LNCAP (cell line): ENCODE measurements at regions not wholly inside any gene's neighbourhood (a gene's known extent, or its start where the extent isn't known, plus 50 kb on each side); places are given as distances from the start of the nearest gene placed in this dataset.

ENCODE experiments used
- CTCF ChIP-seq: fragments of 450-650 bp; IDR thresholded peaks from 2 replicates; pipeline ENCODE4 v1.5.1; 2017; ENCODE audit warnings: mild to moderate bottlenecking

GRCh38 chr4:180909279-180909678 lies 1333.9 kb upstream of the TENM3 start:
- TF ChIP-seq CTCF, result no peak

- TF ChIP-seq CTCF, result no peak
Observed at GRCh38 chr4:180913750-180914149, 1329.5 kb upstream of the TENM3 start.

DNA sequence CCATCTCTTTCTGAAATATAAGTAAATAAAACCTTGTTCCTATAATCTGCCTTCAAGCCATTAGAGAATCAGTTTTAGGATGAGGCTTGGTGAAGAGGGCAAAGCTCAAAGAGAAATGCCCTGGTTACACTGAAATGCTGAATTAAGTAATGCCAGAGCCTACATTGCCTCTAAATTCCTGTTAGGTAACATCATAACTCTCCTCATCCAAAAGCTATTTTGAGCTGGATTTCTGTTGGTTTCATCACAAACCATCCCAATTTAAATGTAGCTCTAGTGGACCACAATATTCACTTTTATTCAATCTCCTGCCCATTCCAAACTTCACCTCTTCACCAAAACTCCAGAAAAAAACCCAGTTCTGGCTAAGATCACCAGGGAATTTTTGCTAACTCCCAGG lies 1319.7 kb upstream of the TENM3 start:
- TF ChIP-seq CTCF, result no peak

- no peak for TF ChIP-seq CTCF
Observed at GRCh38 chr4:180925805-180926204, 1317.4 kb upstream of the TENM3 start.

- TF ChIP-seq CTCF, result no peak
Observed at GRCh38 chr4:180926277-180926676, 1316.9 kb upstream of the TENM3 start.

DNA sequence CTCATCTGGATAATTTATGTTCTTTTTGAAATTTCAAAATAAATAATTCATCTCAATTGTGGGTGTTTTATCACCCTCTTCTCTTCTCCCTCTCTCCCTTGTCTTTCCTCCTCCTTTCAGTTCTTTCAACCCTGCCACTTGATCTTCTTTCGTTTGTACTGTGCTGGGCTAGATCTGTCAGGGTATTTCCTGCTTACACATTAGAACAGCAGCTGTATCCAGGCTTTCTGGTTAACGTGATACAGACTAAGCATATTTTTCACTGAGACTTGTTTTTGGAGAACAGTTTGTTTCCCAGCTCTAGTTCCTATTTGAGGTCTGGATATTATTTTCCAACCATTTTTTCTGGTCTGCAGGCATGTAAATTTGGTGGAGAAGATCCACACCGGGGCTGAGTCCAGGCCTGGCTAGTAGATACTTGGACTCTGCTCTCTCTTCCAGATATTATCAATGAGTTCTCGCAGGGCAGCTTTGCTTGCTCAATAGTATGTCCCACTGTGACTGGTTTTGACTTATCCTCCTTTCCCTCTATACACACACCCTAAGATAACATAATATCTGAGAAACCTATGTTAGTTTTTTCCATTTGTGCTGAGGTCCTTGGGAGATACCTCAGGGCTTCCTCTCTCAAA lies 1310.7 kb upstream of the TENM3 start:
- no peak for TF ChIP-seq CTCF

DNA sequence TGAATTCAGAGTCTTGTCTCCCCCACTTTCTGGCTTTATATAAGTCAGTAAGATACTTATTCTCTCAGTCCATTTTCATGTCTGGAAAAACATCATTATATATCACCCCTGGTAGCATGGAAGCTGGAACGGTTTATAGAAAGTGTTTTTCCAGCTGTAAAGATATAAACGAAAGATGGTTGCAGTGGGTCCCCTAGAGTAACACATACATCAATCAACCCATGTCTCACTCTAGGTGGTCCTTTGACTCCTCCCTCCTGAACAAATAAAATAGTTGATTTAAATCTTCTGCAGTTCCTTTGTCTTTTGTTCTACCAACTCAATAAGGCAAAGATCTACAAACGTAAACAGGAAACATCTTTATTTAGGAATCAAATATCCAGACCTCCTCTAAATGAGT lies 1306.1 kb upstream of the TENM3 start:
- no peak for TF ChIP-seq CTCF

DNA sequence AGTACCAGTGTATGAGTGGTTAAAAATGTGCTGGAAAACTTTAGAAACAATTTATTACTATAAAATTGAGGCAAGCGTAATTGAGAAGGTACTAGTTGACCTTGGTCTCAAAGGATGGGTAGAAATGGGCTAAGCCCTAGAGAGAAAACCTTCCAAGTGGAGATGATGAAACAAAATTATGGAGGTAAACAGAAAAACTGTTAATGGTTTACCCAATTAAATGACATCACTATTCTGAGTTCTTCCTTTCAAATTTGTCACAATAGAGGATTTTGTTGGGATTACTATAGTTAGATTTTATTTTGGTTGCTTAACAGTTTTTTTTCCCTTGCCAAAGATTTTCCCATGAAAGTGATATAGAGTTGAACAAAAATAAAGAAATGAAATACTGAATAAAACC lies 1302.5 kb upstream of the TENM3 start:
- TF ChIP-seq CTCF, result no peak
